ENCODE measurements at regions not wholly inside any gene's neighbourhood (a gene's known extent, or its start where the extent isn't known, plus 50 kb on each side); places are given as distances from the start of the nearest gene placed in this dataset.

- no peak for DNase-seq
Measured at GRCh38 chr2:223404616-223405015, 197.5 kb downstream of the SCG2 start.

GRCh38 chr2:223414646-223415045, 187.5 kb downstream of the SCG2 start:
- DNase-seq: no peak

GRCh38 chr2:223415071-223415470, 187.1 kb downstream of the SCG2 start:
- DNase-seq: no peak

GRCh38 chr2:223416815-223417610, 185.1 kb downstream of the SCG2 start:
- no peak for DNase-seq

- DNase-seq: no peak
Measured at GRCh38 chr2:223418131-223418530, 184.0 kb downstream of the SCG2 start.

- DNase-seq: no peak
Measured at GRCh38 chr2:223418604-223419199, 183.5 kb downstream of the SCG2 start.

- DNase-seq: no peak
Measured at GRCh38 chr2:223420048-223420447, 182.1 kb downstream of the SCG2 start.

GRCh38 chr2:223431479-223431878, 170.7 kb downstream of the SCG2 start:
- no peak for DNase-seq

GRCh38 chr2:223433461-223433860, 168.7 kb downstream of the SCG2 start:
- DNase-seq: no peak

GRCh38 chr2:223437788-223438187, 164.4 kb downstream of the SCG2 start:
- no peak for DNase-seq

- no peak for DNase-seq
Measured at GRCh38 chr2:223439184-223439583, 163.0 kb downstream of the SCG2 start.

GRCh38 chr2:223439786-223440185, 162.4 kb downstream of the SCG2 start:
- no peak for DNase-seq

- no peak for DNase-seq
Measured at GRCh38 chr2:223442847-223443246, 159.3 kb downstream of the SCG2 start.

- DNase-seq: no peak
Measured at GRCh38 chr2:223450246-223450645, 151.9 kb downstream of the SCG2 start.

- no peak for DNase-seq
Measured at GRCh38 chr2:223457301-223457700, 144.9 kb downstream of the SCG2 start.

GRCh38 chr2:223459328-223459939, 142.7 kb downstream of the SCG2 start:
- DNase-seq: peak in 1 of 2 experiments; percentile 13

GRCh38 chr2:223460209-223460608, 142.0 kb downstream of the SCG2 start:
- peak; percentile 24 to 32 for DNase-seq

- peak in 1 of 2 experiments; percentile 17 for DNase-seq
Measured at GRCh38 chr2:223460774-223461211, 141.4 kb downstream of the SCG2 start.

- DNase-seq: no peak
Measured at GRCh38 chr2:223464071-223464470, 138.1 kb downstream of the SCG2 start.

GRCh38 chr2:223465793-223466192, 136.4 kb downstream of the SCG2 start:
- DNase-seq: no peak

GRCh38 chr2:223467196-223467595, 135.0 kb downstream of the SCG2 start:
- DNase-seq: no peak

- no peak for DNase-seq
Measured at GRCh38 chr2:223469270-223470046, 132.7 kb downstream of the SCG2 start.

GRCh38 chr2:223470602-223471001, 131.6 kb downstream of the SCG2 start:
- no peak for DNase-seq
